K562 (cell line): ENCODE measurements at regions not wholly inside any gene's neighbourhood (a gene's known extent, or its start where the extent isn't known, plus 50 kb on each side); places are given as distances from the start of the nearest gene placed in this dataset.

ENCODE experiments used
- CTCF ChIP-seq, 3 experiments: IDR thresholded peaks in 2 of 3; conservative IDR thresholded peaks in 1 of 3; 2 replicates each; pipeline ENCODE4 v1.5.1; 2011 to 2012; ENCODE audit warnings: low read length in 3 of 3, mild to moderate bottlenecking in 3 of 3, control low read depth in 2 of 3, improper control_type of control experiment in 1 of 3, inconsistent platforms in 1 of 3, low read depth in 1 of 3, mixed read lengths in 1 of 3, moderate library complexity in 1 of 3; ENCODE audit not compliant: insufficient read depth in 2 of 3
- KAT8 ChIP-seq: fragments of 450-650 bp; IDR thresholded peaks from 2 replicates; pipeline ENCODE4 v1.6.1; 2016; ENCODE audit warnings: low read depth, mild to moderate bottlenecking
- NR4A1 ChIP-seq, 2 experiments: fragments of 250-450 bp in 1 of 2; fragments of 450-650 bp in 1 of 2; sonication (Bioruptor Pico) in 1 of 2; IDR thresholded peaks; 2 replicates each; pipeline versions ENCODE4 v1.4.0 to v1.6.1; 2016 to 2020; ENCODE audit warnings: mild to moderate bottlenecking in 2 of 2, missing compliant biosample characterization in 1 of 2, missing genetic modification characterization in 1 of 2, moderate library complexity in 1 of 2
- POLR2AphosphoS2 ChIP-seq: IDR thresholded peaks from 2 replicates; pipeline ENCODE4 v1.6.1; 2012; ENCODE audit warnings: low read length, improper control_type of control experiment
- SMAD2 ChIP-seq: fragments of 150-350 bp; IDR thresholded peaks from 2 replicates; pipeline ENCODE4 v1.6.1; 2014; ENCODE audit warnings: low read depth, mild to moderate bottlenecking, low read length
- TCF7 ChIP-seq: sonication (generic); IDR thresholded peaks from 2 replicates; pipeline ENCODE4 v1.6.1; 2016; ENCODE audit warnings: antibody characterized with exemption, borderline replicate concordance
- TF ChIP-seq, protein P1 (sequence below): fragments of 450-650 bp; IDR thresholded peaks from 2 replicates; pipeline ENCODE4 v1.6.1; 2016

DNA sequence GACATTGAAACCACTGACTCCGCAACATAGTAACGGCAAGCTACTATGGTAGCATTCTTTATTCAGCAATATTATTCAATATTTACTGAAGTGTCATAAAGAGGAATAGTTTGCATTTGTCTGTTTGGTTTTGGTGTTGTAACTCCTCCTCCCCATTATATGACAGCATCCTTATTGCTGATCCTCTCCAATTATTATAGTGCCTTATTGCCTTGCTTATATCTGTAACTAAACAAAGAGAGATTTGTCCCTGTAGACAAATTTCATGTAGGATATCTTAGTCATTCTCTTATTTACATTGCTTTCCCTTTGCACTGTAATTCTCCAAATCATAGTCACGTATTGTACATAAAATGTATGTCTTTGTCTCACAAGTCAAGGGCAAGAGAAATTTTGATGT lies 1041.2 kb upstream of the ZEB2 start:
- TF ChIP-seq NR4A1 (CRISPR knock-in tag; IDR thresholded peaks at IDR 0.05) (no peak), NR4A1 (tag; IDR thresholded peaks at IDR 0.05) (no peak), SMAD2 (no peak), TCF7 (no peak), CTCF (IDR thresholded peaks at IDR 0.05 in 2 of 3, conservative IDR thresholded peaks at IDR 0.05 in 1 of 3; ENCODE audit: insufficient read depth in 2 of 3, low read depth in 1 of 3, low read length in 3 of 3) (no peak), KAT8 (no peak), POLR2AphosphoS2 (no peak)
- TF ChIP-seq, protein P1, sequence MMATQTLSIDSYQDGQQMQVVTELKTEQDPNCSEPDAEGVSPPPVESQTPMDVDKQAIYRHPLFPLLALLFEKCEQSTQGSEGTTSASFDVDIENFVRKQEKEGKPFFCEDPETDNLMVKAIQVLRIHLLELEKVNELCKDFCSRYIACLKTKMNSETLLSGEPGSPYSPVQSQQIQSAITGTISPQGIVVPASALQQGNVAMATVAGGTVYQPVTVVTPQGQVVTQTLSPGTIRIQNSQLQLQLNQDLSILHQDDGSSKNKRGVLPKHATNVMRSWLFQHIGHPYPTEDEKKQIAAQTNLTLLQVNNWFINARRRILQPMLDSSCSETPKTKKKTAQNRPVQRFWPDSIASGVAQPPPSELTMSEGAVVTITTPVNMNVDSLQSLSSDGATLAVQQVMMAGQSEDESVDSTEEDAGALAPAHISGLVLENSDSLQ, result no peak
